ENCODE measurements at regions not wholly inside any gene's neighbourhood (a gene's known extent, or its start where the extent isn't known, plus 50 kb on each side); places are given as distances from the start of the nearest gene placed in this dataset.

DNA sequence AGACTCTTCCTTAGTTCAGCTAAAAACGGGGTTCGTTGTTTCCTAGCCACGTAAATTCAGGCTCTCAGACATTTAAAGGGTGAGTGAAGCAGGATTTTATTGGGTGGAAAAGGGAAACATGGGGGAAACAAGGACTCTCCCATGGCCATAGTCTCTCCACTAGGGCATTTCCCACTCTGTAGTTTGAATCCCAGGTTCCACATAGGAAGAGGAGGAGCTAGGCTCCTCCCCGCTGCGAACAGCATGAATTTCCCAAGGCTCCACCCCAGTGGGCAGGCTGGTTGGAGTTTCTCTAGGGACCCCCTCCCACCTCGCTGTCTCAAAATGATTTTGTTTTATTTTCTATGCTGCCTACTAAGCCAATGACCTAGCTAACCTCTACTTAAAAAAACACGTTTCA, 2170.8 kb upstream of the PCDH20 start:
- Histone ChIP-seq H3K4me1 (no peaks in the 10 kb centered on the region), H3K27me3 (no peaks in the 10 kb centered on the region), H3K4me3 (no peak overlapping the region), H3K36me3 (no peaks in the 10 kb centered on the region), H3K27ac (no peak overlapping the region), H3K9ac (ENCODE audit: low read depth in 2 of 2, low read length in 2 of 2) (no peak overlapping the region), H3K9me3 (no peaks in the 10 kb centered on the region)
- intact Hi-C loops (cut with DNase I) = no loop called here
- TF ChIP-seq, protein P1, sequence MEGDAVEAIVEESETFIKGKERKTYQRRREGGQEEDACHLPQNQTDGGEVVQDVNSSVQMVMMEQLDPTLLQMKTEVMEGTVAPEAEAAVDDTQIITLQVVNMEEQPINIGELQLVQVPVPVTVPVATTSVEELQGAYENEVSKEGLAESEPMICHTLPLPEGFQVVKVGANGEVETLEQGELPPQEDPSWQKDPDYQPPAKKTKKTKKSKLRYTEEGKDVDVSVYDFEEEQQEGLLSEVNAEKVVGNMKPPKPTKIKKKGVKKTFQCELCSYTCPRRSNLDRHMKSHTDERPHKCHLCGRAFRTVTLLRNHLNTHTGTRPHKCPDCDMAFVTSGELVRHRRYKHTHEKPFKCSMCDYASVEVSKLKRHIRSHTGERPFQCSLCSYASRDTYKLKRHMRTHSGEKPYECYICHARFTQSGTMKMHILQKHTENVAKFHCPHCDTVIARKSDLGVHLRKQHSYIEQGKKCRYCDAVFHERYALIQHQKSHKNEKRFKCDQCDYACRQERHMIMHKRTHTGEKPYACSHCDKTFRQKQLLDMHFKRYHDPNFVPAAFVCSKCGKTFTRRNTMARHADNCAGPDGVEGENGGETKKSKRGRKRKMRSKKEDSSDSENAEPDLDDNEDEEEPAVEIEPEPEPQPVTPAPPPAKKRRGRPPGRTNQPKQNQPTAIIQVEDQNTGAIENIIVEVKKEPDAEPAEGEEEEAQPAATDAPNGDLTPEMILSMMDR (IDR thresholded peaks at IDR 0.05) = no peak
- no peak for DNase-seq

DNA sequence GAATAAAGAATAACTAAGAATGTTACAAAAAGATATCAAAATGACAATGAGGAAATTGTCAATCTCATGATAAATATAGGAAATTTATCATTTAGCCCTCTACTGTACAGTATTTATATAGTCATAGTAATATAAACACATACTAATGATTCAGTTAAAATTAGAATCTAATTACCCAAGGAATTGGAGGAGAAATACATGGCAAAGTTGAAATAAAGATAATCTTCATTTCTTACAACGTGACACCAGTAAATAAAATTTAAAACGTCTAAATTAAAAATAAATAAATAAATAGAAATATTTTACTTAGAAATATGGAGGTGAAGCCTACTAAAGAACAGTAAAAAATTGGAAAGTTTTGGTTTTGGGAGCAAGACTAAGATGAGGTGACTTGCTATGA, 2163.1 kb upstream of the PCDH20 start:
- DNase-seq = no peak
- intact Hi-C loops (cut with DNase I) = no loop called here
- TF ChIP-seq, protein P1 (IDR thresholded peaks at IDR 0.05) = no peak
- H3K36me3 ChIP-seq = no peaks in the 10 kb centered on the region
- H3K27ac ChIP-seq = no peak overlapping the region
- no peak overlapping the region for H3K4me3 ChIP-seq
- H3K9ac ChIP-seq (ENCODE audit: low read depth in 2 of 2, low read length in 2 of 2) = no peak overlapping the region
- H3K9me3 ChIP-seq = no peaks in the 10 kb centered on the region
- no peaks in the 10 kb centered on the region for H3K27me3 ChIP-seq
- no peaks in the 10 kb centered on the region for H3K4me1 ChIP-seq

DNA sequence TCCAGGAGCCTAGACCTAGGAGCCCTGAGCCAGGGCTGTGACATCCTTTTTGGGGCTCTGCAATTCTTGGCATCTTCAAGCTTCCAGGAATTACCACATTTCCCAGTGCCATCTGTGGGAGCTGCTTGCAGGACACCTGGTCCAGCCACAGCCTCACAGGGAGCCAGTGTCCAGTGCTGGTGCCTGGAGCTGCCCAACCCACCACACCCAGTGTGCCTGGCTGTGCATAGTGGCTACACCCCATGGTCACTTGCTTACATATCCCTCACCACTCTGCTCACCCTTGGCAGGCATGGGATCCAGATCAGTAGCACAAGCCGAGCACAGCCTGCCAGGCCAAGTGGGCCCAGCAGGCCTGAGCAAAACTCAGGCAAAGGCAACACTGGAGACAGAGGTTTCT, 2151.4 kb upstream of the PCDH20 start:
- Histone ChIP-seq H3K27ac (no peak overlapping the region), H3K4me3 (no peak overlapping the region), H3K27me3 (no peaks in the 10 kb centered on the region), H3K9me3 (no peaks in the 10 kb centered on the region), H3K36me3 (no peaks in the 10 kb centered on the region), H3K4me1 (no peaks in the 10 kb centered on the region), H3K9ac (ENCODE audit: low read depth in 2 of 2, low read length in 2 of 2) (no peak overlapping the region)
- no peak for DNase-seq
- TF ChIP-seq, protein P1 (IDR thresholded peaks at IDR 0.05) = no peak
- intact Hi-C loops (cut with DNase I) = no loop called here

DNA sequence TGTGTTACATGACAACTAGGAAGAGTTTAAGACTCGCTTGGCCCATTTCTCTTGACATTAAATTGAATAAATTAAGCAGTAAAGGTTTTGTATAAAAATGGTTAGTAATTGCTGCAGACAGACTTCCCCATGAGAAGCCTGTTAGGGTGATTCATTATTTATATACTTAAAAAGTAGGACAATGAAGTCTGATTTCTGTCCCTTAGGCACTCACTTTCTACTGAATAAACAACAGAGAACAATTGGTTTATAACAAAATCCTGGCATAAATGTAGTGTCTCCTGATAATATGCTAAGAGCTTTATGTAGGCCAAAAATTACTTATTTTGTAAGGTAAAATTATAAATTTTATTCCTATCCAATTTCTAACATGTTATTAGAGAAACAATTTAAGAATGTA, 2138.5 kb upstream of the PCDH20 start:
- H3K27ac ChIP-seq = no peak overlapping the region
- H3K27me3 ChIP-seq = no peaks in the 10 kb centered on the region
- no peak for DNase-seq
- no peaks in the 10 kb centered on the region for H3K36me3 ChIP-seq
- TF ChIP-seq, protein P1 (IDR thresholded peaks at IDR 0.05) = no peak
- no peak overlapping the region for H3K4me3 ChIP-seq
- no peaks in the 10 kb centered on the region for H3K4me1 ChIP-seq
- intact Hi-C loops (cut with DNase I) = no loop called here
- no peaks in the 10 kb centered on the region for H3K9me3 ChIP-seq
- H3K9ac ChIP-seq (ENCODE audit: low read depth in 2 of 2, low read length in 2 of 2) = no peak overlapping the region

DNA sequence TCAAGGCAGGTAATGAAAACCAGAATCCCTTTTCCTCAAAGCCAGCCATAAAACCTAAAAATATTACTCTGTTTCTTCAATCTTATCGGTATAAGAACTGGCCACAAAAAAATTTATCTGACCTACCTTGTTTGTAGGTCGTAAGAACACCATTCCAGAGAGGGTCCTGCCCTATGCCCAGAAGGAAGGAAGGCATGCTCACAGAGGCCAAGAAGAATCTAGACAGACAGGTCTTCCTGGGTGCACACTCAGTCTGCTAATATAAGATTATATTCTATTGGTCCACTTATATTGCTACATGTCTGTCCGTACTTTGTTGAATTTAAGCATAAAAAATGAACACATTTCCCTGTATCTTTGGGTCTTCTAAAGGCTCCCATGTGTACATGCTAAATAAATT, 2136.1 kb upstream of the PCDH20 start:
- H3K9ac ChIP-seq (ENCODE audit: low read depth in 2 of 2, low read length in 2 of 2) = no peak overlapping the region

More for the DNA sequence above, 2136.1 kb upstream of the PCDH20 start:
- DNase-seq = no peak
- TF ChIP-seq, protein P1 (IDR thresholded peaks at IDR 0.05) = no peak
- Histone ChIP-seq H3K9me3 (no peaks in the 10 kb centered on the region), H3K4me3 (no peak overlapping the region), H3K36me3 (no peaks in the 10 kb centered on the region), H3K27me3 (no peaks in the 10 kb centered on the region), H3K27ac (no peak overlapping the region), H3K4me1 (no peaks in the 10 kb centered on the region)
- intact Hi-C loops (cut with DNase I) = no loop called here

Measured in colonic mucosa (tissue), 4 donors.